Breast epithelium (tissue), 3 donors: ENCODE measurements at regions not wholly inside any gene's neighbourhood (a gene's known extent, or its start where the extent isn't known, plus 50 kb on each side); places are given as distances from the start of the nearest gene placed in this dataset.

ENCODE experiments used
- CTCF ChIP-seq, 3 donors: fragments of 450-650 bp; IDR thresholded peaks; one replicate each; pipeline ENCODE4 v1.5.1; 2016 to 2017; ENCODE audit warnings: antibody characterized with exemption in 3 of 3, mild to moderate bottlenecking in 3 of 3, moderate library complexity in 3 of 3
- POLR2AphosphoS5 ChIP-seq, 3 donors: sonication (generic); formaldehyde crosslinking; IDR thresholded peaks; one replicate each; pipeline ENCODE4 v1.6.1; 2017; ENCODE audit warnings: antibody characterized with exemption in 3 of 3

GRCh38 chr3:159751752-159752151, 236.9 kb upstream of the IL12A start:
- no peak for TF ChIP-seq CTCF (IDR thresholded peaks at IDR 0.05)
- no peak for TF ChIP-seq POLR2AphosphoS5 (IDR thresholded peaks at IDR 0.05)
